ENCODE measurements at regions not wholly inside any gene's neighbourhood (a gene's known extent, or its start where the extent isn't known, plus 50 kb on each side); places are given as distances from the start of the nearest gene placed in this dataset.

DNA sequence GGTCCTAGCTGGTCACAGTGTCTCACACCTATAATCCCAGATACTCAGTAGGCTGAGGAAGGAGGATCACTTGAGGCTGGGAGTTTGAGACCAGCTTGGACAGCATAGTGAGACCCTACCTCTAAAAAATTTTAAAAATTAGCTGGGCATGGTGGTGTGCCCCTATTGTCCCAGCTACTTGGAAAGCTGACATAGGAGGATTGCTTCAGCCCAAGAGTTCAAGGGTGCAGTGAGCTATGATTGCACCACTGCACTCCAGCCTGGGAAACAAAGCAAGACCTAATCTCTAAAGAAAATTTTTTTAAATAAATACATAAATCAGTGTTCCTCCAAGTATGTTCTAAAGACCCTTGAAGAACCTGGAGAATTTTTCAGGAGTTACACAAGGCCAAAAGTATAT, 50.6 kb upstream of the GNAO1 start:
- no peaks in the 10 kb centered on the region for H3K36me3 Mint-ChIP-seq (ENCODE audit: low read depth, unreplicated experiment)
- TF ChIP-seq, protein P1, sequence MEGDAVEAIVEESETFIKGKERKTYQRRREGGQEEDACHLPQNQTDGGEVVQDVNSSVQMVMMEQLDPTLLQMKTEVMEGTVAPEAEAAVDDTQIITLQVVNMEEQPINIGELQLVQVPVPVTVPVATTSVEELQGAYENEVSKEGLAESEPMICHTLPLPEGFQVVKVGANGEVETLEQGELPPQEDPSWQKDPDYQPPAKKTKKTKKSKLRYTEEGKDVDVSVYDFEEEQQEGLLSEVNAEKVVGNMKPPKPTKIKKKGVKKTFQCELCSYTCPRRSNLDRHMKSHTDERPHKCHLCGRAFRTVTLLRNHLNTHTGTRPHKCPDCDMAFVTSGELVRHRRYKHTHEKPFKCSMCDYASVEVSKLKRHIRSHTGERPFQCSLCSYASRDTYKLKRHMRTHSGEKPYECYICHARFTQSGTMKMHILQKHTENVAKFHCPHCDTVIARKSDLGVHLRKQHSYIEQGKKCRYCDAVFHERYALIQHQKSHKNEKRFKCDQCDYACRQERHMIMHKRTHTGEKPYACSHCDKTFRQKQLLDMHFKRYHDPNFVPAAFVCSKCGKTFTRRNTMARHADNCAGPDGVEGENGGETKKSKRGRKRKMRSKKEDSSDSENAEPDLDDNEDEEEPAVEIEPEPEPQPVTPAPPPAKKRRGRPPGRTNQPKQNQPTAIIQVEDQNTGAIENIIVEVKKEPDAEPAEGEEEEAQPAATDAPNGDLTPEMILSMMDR (IDR thresholded peaks at IDR 0.05; ENCODE audit: unreplicated experiment), result no peak

DNA sequence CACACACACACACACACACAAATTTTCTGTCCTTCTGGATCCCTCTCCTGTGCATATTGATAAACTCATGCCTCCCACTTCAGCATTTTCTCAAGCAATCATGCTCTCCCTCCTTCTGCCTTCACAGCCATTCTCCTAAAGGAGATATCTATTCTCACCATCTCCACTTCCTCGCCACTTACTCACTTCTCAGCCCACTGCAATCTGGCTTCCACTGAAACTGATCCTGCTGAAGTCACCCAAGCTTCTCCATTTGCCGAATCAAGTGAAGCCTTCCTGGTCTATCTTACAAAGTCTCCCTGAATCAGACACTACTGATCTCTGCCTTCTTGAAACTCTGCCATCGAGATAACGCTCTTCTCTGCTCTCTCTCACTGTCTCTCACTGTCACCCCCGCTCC, 54.0 kb upstream of the GNAO1 start:
- H3K4me1 Mint-ChIP-seq (ENCODE audit: unreplicated experiment), result no peaks in the 10 kb centered on the region
- H3K27ac Mint-ChIP-seq (ENCODE audit: unreplicated experiment), result no peak overlapping the region
- no peaks in the 10 kb centered on the region for H3K36me3 Mint-ChIP-seq (ENCODE audit: low read depth, unreplicated experiment)
- no peak overlapping the region for H3K4me3 Mint-ChIP-seq (ENCODE audit: unreplicated experiment)
- no peak for DNase-seq (ENCODE audit: low spot score)
- no peaks in the 10 kb centered on the region for H3K27me3 Mint-ChIP-seq (ENCODE audit: unreplicated experiment)
- TF ChIP-seq, protein P1 (IDR thresholded peaks at IDR 0.05; ENCODE audit: unreplicated experiment), result no peak
- no peaks in the 10 kb centered on the region for H3K9me3 Mint-ChIP-seq (ENCODE audit: unreplicated experiment)

More for the DNA sequence above, 50.6 kb upstream of the GNAO1 start:
- no peaks in the 10 kb centered on the region for H3K4me1 Mint-ChIP-seq (ENCODE audit: unreplicated experiment)
- no peak overlapping the region for H3K4me3 Mint-ChIP-seq (ENCODE audit: unreplicated experiment)
- DNase-seq (ENCODE audit: low spot score), result no peak
- H3K27ac Mint-ChIP-seq (ENCODE audit: unreplicated experiment), result no peak overlapping the region
- no peaks in the 10 kb centered on the region for H3K27me3 Mint-ChIP-seq (ENCODE audit: unreplicated experiment)
- no peaks in the 10 kb centered on the region for H3K9me3 Mint-ChIP-seq (ENCODE audit: unreplicated experiment)

DNA sequence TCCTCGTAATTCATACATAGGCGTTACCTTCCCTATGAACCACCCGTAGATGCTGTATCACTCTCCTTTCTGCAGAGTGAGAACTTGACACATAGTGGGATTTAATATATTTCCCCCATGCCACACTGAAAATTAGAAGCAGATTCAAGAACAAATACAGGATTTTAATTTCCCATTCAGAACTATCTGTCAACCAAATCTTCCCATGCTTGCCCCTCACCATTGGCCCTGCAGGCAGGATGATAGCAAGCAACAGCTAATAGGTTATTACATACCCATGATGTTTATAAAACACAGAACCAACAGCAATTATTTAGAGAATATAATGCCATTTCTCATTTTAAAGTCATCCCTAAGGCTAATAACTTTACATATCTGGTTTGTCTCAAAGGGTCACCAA, 55.0 kb upstream of the GNAO1 start:
- H3K27ac Mint-ChIP-seq (ENCODE audit: unreplicated experiment), result no peak overlapping the region
- H3K9me3 Mint-ChIP-seq (ENCODE audit: unreplicated experiment), result no peaks in the 10 kb centered on the region
- H3K4me3 Mint-ChIP-seq (ENCODE audit: unreplicated experiment), result no peak overlapping the region
- TF ChIP-seq, protein P1 (IDR thresholded peaks at IDR 0.05; ENCODE audit: unreplicated experiment), result no peak
- H3K4me1 Mint-ChIP-seq (ENCODE audit: unreplicated experiment), result no peaks in the 10 kb centered on the region
- no peak for DNase-seq (ENCODE audit: low spot score)
- H3K36me3 Mint-ChIP-seq (ENCODE audit: low read depth, unreplicated experiment), result no peaks in the 10 kb centered on the region
- no peaks in the 10 kb centered on the region for H3K27me3 Mint-ChIP-seq (ENCODE audit: unreplicated experiment)

DNA sequence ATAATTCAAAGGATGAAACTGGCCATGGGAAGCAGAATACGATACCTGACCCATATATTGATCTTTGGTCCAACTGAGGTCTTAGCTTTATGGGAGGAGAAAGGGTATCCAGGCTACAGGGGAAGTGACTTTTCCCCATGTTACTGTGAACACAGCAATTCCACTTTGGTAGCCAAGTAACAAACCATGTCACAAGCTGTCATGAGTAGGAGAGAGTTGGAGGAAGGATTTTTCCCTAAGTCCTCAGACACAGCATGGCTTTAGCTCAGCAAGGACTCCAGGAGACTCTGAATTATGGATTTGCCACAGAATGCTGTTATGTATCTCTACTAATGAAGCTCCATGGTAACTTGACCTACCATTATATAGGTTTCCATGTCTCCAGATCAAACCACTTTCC, 56.5 kb upstream of the GNAO1 start:
- no peaks in the 10 kb centered on the region for H3K36me3 Mint-ChIP-seq (ENCODE audit: low read depth, unreplicated experiment)
- no peaks in the 10 kb centered on the region for H3K4me1 Mint-ChIP-seq (ENCODE audit: unreplicated experiment)
- no peaks in the 10 kb centered on the region for H3K9me3 Mint-ChIP-seq (ENCODE audit: unreplicated experiment)

DNA sequence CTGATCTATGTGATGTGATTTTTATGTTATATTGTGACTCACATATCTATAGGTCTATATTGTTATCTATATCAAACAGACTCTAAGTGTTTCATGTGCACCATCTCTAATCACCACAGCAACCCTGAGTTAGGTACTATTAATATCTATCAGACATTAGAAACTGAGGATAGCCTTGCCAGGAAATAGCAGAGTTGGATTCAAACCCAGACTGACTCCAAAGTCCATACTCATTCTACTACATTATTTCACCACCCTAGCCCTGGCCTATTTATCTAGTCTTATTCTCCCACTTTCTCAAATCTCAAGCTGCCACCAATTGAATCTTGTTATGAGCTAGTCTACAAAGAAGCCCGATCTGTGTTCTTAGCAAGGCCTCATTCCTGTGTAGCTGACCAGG, 65.4 kb upstream of the GNAO1 start:
- DNase-seq (ENCODE audit: low spot score), result no peak
- H3K4me3 Mint-ChIP-seq (ENCODE audit: unreplicated experiment), result no peak overlapping the region
- H3K27ac Mint-ChIP-seq (ENCODE audit: unreplicated experiment), result no peak overlapping the region
- TF ChIP-seq, protein P1 (IDR thresholded peaks at IDR 0.05; ENCODE audit: unreplicated experiment), result no peak
- no peaks in the 10 kb centered on the region for H3K36me3 Mint-ChIP-seq (ENCODE audit: low read depth, unreplicated experiment)
- peaks cover 6% of the 10 kb centered on the region for H3K4me1 Mint-ChIP-seq (ENCODE audit: unreplicated experiment)
- H3K27me3 Mint-ChIP-seq (ENCODE audit: unreplicated experiment), result no peaks in the 10 kb centered on the region
- no peaks in the 10 kb centered on the region for H3K9me3 Mint-ChIP-seq (ENCODE audit: unreplicated experiment)

More for the DNA sequence above, 56.5 kb upstream of the GNAO1 start:
- DNase-seq (ENCODE audit: low spot score), result no peak
- no peaks in the 10 kb centered on the region for H3K27me3 Mint-ChIP-seq (ENCODE audit: unreplicated experiment)
- TF ChIP-seq, protein P1 (IDR thresholded peaks at IDR 0.05; ENCODE audit: unreplicated experiment), result no peak
- no peak overlapping the region for H3K27ac Mint-ChIP-seq (ENCODE audit: unreplicated experiment)
- H3K4me3 Mint-ChIP-seq (ENCODE audit: unreplicated experiment), result no peak overlapping the region
